Right ventricle myocardium inferior (tissue), 1 donor: ENCODE measurements at regions not wholly inside any gene's neighbourhood (a gene's known extent, or its start where the extent isn't known, plus 50 kb on each side); places are given as distances from the start of the nearest gene placed in this dataset.

Experiments
- ATAC-seq: fragments of 200-7000 bp; cut with Tn5 transposase; one replicate; pipeline ENCODE4 v1.9.1; 2020; ENCODE audit warnings: mild to moderate bottlenecking, moderate library complexity
- DNase-seq: peaks from one replicate; pipeline ENCODE4 v3.0.0; 2021; ENCODE audit errors: missing footprints
- intact Hi-C: fragments of 100-400 bp; cut with DNase I; formaldehyde crosslinking; loops from one replicate; pipeline ENCODE4 v1.11.0; 2022
- donor health status: DM: no; HTN: yes; CAD: no; lungs with severe emphysema.

DNA sequence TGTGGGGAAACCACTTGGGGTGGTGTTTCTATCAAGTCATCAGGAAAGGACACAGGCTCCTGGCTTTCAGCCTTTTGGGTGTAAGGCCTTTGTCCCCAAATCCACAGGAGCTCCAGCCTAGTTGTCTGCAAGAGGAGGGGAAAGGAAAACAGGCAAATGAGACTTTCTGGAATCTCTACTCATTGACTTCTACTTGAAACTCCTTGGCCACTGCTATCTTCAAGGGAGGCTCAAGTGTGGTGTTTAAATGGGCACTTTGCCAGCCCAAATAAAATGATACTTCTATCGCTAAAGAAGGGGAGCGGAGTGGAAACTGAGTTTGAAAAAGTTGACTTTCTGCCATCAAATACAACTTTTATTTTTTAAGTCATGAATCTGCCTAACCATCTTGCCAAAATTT, 445.9 kb upstream of the RGS6 start:
- DNase-seq (no peak), ATAC-seq (no peak)
- intact Hi-C loops: no loop called here

DNA sequence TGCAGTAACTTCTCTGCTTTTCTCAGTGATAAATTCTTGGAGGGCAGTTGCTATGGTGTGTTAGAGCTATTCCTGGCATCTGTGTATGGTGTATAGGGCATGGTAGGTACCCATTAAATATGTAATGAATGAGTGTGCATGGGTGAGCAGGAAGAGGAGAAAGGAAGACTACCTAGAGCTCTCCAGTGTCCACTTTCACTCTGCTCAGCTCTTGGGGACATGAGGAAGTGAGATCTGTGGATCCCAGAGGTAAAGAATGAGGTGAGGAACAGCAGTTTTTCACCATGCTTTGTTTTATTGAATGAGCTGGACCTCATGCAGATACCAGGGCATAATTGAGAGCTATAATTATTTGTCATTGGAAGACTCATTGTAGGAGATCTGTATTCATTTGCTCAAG, 444.8 kb upstream of the RGS6 start:
- DNase-seq (no peak), ATAC-seq (no peak)
- intact Hi-C loops: no loop called here

DNA sequence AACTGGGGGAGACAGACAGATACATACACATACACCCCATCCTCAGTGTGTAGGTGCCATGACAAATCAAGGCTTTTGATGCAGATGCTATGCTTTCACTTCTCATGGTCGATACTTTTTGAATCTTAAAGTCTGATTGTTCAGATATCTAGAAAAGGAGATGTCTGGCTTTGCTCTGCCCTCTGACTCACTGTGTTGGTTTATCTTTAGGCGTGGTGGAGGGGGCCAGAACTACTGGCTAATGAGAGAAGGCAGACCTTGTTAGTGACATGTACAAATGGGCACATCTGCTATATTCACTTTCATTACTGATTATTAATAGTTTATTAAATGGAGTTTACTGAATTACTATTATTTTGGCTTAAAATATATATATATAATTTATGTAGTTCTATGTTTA, 444.3 kb upstream of the RGS6 start:
- no peak for DNase-seq
- intact Hi-C loops: no loop called here
- no peak for ATAC-seq

DNA sequence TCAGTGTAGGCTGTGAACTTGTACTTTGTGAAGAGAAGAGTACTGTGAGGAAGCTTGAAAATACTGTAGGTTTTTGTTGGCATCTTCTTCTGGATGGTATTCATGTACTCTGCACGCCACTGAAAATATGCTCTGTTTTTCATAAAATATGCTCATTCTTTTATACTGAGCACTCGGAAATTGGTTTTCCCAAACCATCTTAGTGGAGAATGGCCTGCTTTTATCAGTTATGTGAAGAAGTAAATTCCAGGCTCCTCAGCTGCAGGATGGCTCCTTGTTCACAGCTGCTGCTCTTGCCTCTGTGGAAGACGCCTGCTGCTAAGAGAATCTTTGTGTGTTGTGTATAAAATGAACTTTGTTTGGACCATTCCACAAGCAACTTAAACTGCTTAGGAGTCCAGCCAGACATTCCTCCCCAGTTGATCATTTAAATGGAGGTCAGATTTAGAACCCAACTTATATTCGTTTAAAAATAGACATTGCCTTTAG, 443.5 kb upstream of the RGS6 start:
- DNase-seq (no peak), ATAC-seq (no peak)
- intact Hi-C loops: no loop called here

- intact Hi-C loops: no loop called here
- ATAC-seq (no peak), DNase-seq (no peak)
These were observed 442.5 kb upstream of the RGS6 start for GRCh38 chr14:71489742-71490141.

DNA sequence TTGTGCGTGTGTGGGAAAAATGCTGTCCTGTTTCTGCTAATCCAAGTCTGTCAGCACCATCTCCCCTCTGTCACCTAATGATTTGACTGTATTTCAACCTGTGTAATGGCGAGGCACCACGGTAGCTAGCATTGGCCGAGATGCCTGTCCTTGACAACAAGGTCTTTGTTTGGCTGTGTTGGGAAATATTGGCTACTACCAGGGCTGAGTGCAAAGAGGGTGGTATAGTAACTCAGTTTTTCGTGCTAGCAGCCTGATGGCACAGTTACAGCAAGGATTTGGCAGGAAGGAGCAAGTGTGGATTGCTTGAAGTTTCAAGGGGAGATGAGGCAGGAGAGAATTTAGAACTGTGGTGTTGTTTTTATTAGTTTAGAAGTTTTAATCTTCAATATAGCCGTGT, 440.3 kb upstream of the RGS6 start:
- ATAC-seq: no peak

GRCh38 chr14:71492346-71492745, 439.9 kb upstream of the RGS6 start:
- ATAC-seq: no peak
- DNase-seq: no peak
- intact Hi-C loops: no loop called here

More for the DNA sequence above, 440.3 kb upstream of the RGS6 start:
- no peak for DNase-seq
- intact Hi-C loops: no loop called here

GRCh38 chr14:71497645-71498086, 434.6 kb upstream of the RGS6 start:
- DNase-seq (no peak), ATAC-seq (no peak)
- intact Hi-C loops: no loop called here

DNA sequence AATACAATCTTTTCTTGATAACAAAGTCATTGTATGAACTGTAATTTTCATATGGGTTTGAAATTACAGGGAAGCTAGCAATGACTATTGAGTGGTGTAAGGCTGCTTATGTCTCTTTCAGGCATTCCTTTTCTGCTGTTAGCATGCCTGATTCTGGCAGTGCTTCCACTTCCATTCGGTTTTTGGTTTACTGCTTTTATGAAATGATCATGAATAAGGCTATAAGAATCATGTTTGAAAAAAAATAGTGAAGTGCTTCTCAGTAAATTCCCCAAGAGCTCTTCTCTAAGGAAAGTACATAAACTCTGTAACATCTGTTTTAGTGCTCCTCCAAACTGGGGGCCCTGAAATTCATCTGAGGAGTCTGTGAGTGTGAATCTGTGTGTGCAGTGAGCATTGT, 434.0 kb upstream of the RGS6 start:
- DNase-seq (no peak), ATAC-seq (no peak)
- intact Hi-C loops: no loop called here

- DNase-seq: no peak
- intact Hi-C loops: no loop called here
- ATAC-seq: no peak
These were observed 433.2 kb upstream of the RGS6 start for GRCh38 chr14:71499018-71499417.

DNA sequence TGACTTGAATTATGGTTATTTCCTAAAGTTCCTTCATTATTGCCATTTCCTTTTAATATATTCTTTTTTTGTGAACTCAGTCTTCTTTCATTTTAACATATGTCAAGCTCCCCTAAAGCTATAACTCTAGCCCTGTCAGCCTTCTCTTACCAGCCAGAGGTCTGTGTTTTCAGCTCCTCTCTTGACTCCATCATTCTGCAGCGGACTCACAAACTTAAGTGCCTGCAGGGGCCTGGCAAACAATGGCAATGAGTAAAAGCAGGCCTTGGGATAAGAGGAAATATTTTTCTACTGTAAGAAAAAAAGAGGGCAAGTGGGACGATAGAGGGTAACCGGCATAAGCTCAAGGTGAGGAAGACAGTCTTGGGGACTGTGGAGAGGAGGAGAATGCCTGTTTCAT, 424.5 kb upstream of the RGS6 start:
- intact Hi-C loops: no loop called here
- ATAC-seq (no peak), DNase-seq (no peak)

GRCh38 chr14:71508901-71509300, 423.3 kb upstream of the RGS6 start:
- DNase-seq (no peak), ATAC-seq (no peak)
- intact Hi-C loops: no loop called here

DNA sequence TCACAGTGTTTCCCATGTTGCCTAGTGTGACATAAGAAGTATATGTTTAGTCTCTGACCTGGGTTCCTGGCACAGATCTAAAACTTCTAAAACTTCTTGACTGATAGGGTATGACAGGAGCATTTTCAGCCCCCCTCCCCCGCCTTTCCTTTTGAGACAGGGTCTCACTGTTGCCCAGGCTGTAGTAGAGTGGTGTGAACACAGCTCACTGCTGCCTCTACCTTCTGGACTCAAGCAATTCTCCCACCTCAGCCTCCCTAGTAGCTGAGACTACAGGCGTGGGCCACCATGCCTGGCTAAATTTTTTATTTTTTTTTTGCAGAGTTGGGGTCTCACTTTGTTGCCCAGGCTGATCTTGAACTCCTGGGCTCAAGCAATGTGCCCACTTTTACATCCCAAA, 421.1 kb upstream of the RGS6 start:
- DNase-seq: no peak
- intact Hi-C loops: no loop called here
- no peak for ATAC-seq

GRCh38 chr14:71514941-71515919, 417.0 kb upstream of the RGS6 start:
- ATAC-seq: no peak
- intact Hi-C loops: no loop called here
- DNase-seq: no peak

GRCh38 chr14:71521238-71522135, 410.7 kb upstream of the RGS6 start:
- intact Hi-C loops: no loop called here
- no peak for DNase-seq
- no peak for ATAC-seq

DNA sequence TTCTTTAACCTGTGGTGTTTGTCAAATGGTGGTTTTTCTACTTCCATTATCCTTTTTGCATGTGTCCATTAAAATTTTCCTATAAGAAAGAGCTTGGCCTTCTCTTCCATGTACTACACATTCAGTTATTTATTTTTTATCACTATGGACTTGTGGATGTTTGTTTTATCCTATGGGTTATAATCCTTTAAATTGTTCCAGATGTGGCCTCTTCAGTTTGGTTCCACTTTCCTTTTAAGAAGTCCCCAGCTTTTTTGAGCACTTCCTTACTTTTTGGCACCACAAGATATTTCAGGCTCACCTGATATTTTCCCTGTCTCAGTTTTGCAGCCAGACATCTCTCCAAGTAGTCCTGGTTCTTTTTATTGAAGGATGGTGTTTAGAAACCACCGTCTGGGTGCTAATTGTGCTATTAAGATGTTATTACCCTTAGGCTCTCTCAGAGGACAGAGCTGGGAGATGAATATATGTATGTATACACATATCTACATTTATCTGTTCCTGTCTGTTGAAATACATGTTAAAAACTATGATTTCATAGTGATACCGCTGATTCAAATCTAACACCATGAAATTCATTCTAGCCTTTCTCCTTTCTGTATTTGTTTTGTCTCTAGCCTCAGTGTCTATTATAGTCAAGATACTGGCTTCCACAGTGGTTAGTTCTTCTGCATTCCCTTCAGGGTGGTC, 408.5 kb upstream of the RGS6 start:
- DNase-seq (no peak), ATAC-seq (no peak)
- intact Hi-C loops: no loop called here

- intact Hi-C loops: no loop called here
- ATAC-seq (no peak), DNase-seq (no peak)
These were observed 407.8 kb upstream of the RGS6 start for GRCh38 chr14:71524320-71524982.

DNA sequence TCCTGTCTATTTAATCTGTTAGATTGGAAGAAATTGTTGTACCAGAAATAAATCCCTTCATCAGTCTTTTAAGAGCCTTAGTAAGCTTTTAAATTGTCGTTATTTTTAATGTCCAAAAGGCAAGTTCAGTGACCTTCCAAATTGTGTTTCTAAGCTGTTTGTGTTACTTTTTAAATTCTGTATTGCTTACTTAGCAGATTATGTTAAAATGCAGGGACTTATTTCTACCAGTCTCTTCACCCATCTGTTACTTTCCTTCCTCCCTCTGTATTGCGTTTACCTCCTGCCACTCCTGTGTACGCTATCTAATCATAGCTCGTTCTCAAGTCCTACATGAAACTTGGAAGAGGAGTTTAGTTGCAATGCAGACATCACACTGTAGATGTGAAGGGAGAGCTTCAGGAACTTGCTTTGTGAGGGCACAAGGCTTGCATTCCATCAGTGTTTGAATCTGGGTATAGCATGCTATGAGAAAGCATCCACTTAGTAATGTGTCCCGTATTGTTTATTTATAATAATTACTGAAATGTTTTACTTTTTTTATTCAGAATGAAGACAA, 406.5 kb upstream of the RGS6 start:
- DNase-seq (no peak), ATAC-seq (no peak)
- intact Hi-C loops: no loop called here
